ENCODE measurements at regions not wholly inside any gene's neighbourhood (a gene's known extent, or its start where the extent isn't known, plus 50 kb on each side); places are given as distances from the start of the nearest gene placed in this dataset.

- no peak for ATAC-seq
- intact Hi-C loops (cut with micrococcal nuclease; ENCODE audit: unreplicated experiment) (no loop called here), in situ Hi-C loops (cut with HindIII; ENCODE audit: extremely low pct_ligation_motif_present, low pct_unique_long_range_greater_than_20kb) (no loop called here)
- Histone ChIP-seq H3K79me2 (ENCODE audit: insufficient read depth, low read length) (no peaks in the 10 kb centered on the region), H3K4me2 (ENCODE audit: low read depth, low read length) (no peak overlapping the region), H3K27me3 (ENCODE audit: control insufficient read depth in 1 of 2, insufficient read depth in 2 of 2, low read length in 2 of 2) (peaks cover 0 to 10% of the 10 kb centered on the region in 2 experiments; a peak in 1 of 5 replicates), H3K9me3 (ENCODE audit: low read length) (no peaks in the 10 kb centered on the region), H3K4me3 (replicated peaks in 1 of 3; ENCODE audit: insufficient read depth in 1 of 3, low read depth in 2 of 3, low read length in 3 of 3) (no peak overlapping the region), H4K20me1 (ENCODE audit: insufficient read depth, low read length) (no peaks in the 10 kb centered on the region), H3K27ac (ENCODE audit: extremely low read length, insufficient read depth, low read length) (no peak overlapping the region), H3K36me3 (replicated peaks in 1 of 2; ENCODE audit: control insufficient read depth in 1 of 2, insufficient read depth in 2 of 2, low read length in 2 of 2) (no peaks in the 10 kb centered on the region), H3K4me1 (ENCODE audit: insufficient read depth, low read length) (no peaks in the 10 kb centered on the region), H3K9ac (ENCODE audit: insufficient read depth, low read depth, low read length) (no peak overlapping the region), H2AFZ (ENCODE audit: low read length) (no peak overlapping the region)
- DNase-seq (ENCODE audit: low spot score): no peak
- CTCF ChIA-PET (ENCODE audit: low intra/inter-chr PET ratio, low total read pairs): no interaction called here
- POLR2A ChIA-PET: no interaction called here
- BruUV-seq (replicated peaks): no TSS peak
- FAIRE-seq: no peak
- WGBS (ENCODE audit: low lambda C conversion rate): 49% methylated on average over 9 of the region's 9 CpGs
- TF ChIP-seq HMG20B (CRISPR knock-in tag; conservative IDR thresholded peaks at IDR 0.05): no peak
- no peak for TF ChIP-seq HNF4A (CRISPR knock-in tag; IDR thresholded peaks at IDR 0.05)
- TF ChIP-seq ATAD3A (CRISPR knock-in tag; IDR thresholded peaks at IDR 0.05): no peak
- TF ChIP-seq MAF1 (CRISPR knock-in tag; IDR thresholded peaks at IDR 0.05; ENCODE audit: borderline replicate concordance): no peak
- no peak for TF ChIP-seq PAXIP1 (CRISPR knock-in tag; conservative IDR thresholded peaks at IDR 0.05)
- no peak for TF ChIP-seq ZNF644 (CRISPR knock-in tag; IDR thresholded peaks at IDR 0.05; ENCODE audit: low read depth)
- no peak for TF ChIP-seq MBNL3 (CRISPR knock-in tag; conservative IDR thresholded peaks at IDR 0.05)
- TF ChIP-seq ELF1 (CRISPR knock-in tag; IDR thresholded peaks at IDR 0.05): no peak
- no peak for TF ChIP-seq HIC2 (CRISPR knock-in tag; IDR thresholded peaks at IDR 0.05; ENCODE audit: low read depth)
- no peak for TF ChIP-seq PBX3 (CRISPR knock-in tag; IDR thresholded peaks at IDR 0.05; ENCODE audit: borderline replicate concordance)
- no peak for TF ChIP-seq REPIN1 (CRISPR knock-in tag; IDR thresholded peaks at IDR 0.05; ENCODE audit: borderline replicate concordance, low read depth)
- no peak for TF ChIP-seq ZNF280B (CRISPR knock-in tag; IDR thresholded peaks at IDR 0.05; ENCODE audit: borderline replicate concordance)
- TF ChIP-seq PAWR (CRISPR knock-in tag; IDR thresholded peaks at IDR 0.05; ENCODE audit: borderline replicate concordance): no peak
- TF ChIP-seq ZNF691 (CRISPR knock-in tag; IDR thresholded peaks at IDR 0.05; ENCODE audit: borderline replicate concordance, low read depth): no peak
- TF ChIP-seq FOXO4 (CRISPR knock-in tag; conservative IDR thresholded peaks at IDR 0.05): no peak
Observed at GRCh38 chr5:167902298-167902697, 389.1 kb upstream of the WWC1 start.
